ENCODE measurements at regions not wholly inside any gene's neighbourhood (a gene's known extent, or its start where the extent isn't known, plus 50 kb on each side); places are given as distances from the start of the nearest gene placed in this dataset.
A peak's percentile ranks its signal among the peaks of the same experiment; 100 is the strongest.
"Not testable (repeated sequence)": the region's sequence is repeated elsewhere in the genome, so short reads cannot be mapped to it uniquely, and the experiment has no call there.

DNA sequence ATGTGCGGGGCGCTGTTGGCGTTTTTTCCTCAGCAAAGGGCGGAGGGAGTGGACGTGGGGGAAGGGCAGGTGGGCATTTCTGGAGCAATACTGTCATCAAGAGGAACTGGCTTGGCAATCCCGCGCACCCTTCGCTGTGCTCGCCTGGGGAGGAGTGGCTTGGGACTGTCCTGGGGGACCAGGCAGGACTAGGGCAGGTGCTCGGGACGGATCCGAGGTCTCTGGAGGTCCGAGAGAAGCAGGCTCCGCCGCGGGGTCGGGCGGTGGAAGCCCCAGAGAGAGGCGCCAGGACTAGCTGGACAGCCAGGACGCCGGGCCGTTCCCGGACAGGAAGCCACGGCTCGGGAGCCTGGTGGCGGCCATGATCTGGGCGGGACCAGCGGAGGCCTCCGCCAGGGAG is 282.5 kb upstream of the AGTR2 start:
- H3K79me1 ChIP-seq (ENCODE audit: low read depth in 1 of 2, low read length in 2 of 2); BruUV-seq (replicated peaks); H4K5ac ChIP-seq (ENCODE audit: low read depth, low read length); H2BK15ac ChIP-seq (ENCODE audit: low read depth, low read length); H2AK5ac ChIP-seq (ENCODE audit: low read depth, low read length); H3K14ac ChIP-seq (replicated peaks; ENCODE audit: low read depth, low read length); CTCF ChIA-PET; H3K9me1 ChIP-seq (ENCODE audit: insufficient read depth, low read length); ATAC-seq (ENCODE audit: low read depth); H3K36me3 ChIP-seq (ENCODE audit: control insufficient read depth, insufficient read depth, low read length); H3K4me1 ChIP-seq (ENCODE audit: control insufficient read depth, insufficient read depth, low read length); intact Hi-C loops (cut with micrococcal nuclease); POLR2A ChIA-PET (ENCODE audit: unreplicated experiment); H3K27me3 ChIP-seq (ENCODE audit: control insufficient read depth, insufficient read depth, low read length); H4K20me1 ChIP-seq (ENCODE audit: insufficient read depth, low read length); H4K91ac ChIP-seq (ENCODE audit: insufficient read depth, low read depth, low read length); H3K9me3 ChIP-seq (ENCODE audit: control insufficient read depth, insufficient read depth, low read length); H2AK9ac ChIP-seq (replicated peaks; ENCODE audit: low read depth, low read length, poor library complexity); H3K23ac ChIP-seq (ENCODE audit: low read depth, low read length); in situ Hi-C loops (cut with MboI; ENCODE audit: low sequenced_read_pairs); dilution Hi-C loops (cut with HindIII; ENCODE audit: low sequenced_read_pairs, unreplicated experiment): not testable (repeated sequence)
- peak overlapping the region; percentile 84 for H2BK20ac ChIP-seq (ENCODE audit: low read depth, low read length)
- peak overlapping the region; percentile 71 for H3K56ac ChIP-seq (ENCODE audit: extremely low read depth, insufficient read depth, low read length)
- no CpG with 5 or more reads among the region's 29 CpGs for WGBS, 2 experiments (ENCODE audit: extremely low coverage in 2 of 2, insufficient read length in 1 of 2)
- H2BK5ac ChIP-seq (ENCODE audit: low read depth, low read length, poor library complexity, severe bottlenecking), result peak overlapping the region; percentile 70
- peak overlapping the region; percentile 91 for H2BK120ac ChIP-seq (ENCODE audit: low read depth, low read length)
- TF ChIP-seq, protein P1, sequence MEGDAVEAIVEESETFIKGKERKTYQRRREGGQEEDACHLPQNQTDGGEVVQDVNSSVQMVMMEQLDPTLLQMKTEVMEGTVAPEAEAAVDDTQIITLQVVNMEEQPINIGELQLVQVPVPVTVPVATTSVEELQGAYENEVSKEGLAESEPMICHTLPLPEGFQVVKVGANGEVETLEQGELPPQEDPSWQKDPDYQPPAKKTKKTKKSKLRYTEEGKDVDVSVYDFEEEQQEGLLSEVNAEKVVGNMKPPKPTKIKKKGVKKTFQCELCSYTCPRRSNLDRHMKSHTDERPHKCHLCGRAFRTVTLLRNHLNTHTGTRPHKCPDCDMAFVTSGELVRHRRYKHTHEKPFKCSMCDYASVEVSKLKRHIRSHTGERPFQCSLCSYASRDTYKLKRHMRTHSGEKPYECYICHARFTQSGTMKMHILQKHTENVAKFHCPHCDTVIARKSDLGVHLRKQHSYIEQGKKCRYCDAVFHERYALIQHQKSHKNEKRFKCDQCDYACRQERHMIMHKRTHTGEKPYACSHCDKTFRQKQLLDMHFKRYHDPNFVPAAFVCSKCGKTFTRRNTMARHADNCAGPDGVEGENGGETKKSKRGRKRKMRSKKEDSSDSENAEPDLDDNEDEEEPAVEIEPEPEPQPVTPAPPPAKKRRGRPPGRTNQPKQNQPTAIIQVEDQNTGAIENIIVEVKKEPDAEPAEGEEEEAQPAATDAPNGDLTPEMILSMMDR (conservative IDR thresholded peaks at IDR 0.05; ENCODE audit: low read depth, low read length), result 0 out of 2 replicates have a peak, but pooled peaks have one; percentile 4
- peak; percentile 3; the same call in 1 of the 2 replicates for TF ChIP-seq RAD21 (IDR thresholded peaks at IDR 0.05; ENCODE audit: low read length)
- H3K18ac ChIP-seq (ENCODE audit: low read depth, low read length), result peak overlapping the region; percentile 29; the same call in 1 of the 2 replicates
- peak overlapping the region; percentile 61 for H3K9ac ChIP-seq (ENCODE audit: low read depth, low read length)
- peak overlapping the region; percentile 67 for H3K27ac ChIP-seq (ENCODE audit: insufficient read depth, low read length)
- peak; percentile 25 for DNase-seq
- H3K4ac ChIP-seq (ENCODE audit: low read depth, low read length), result peak overlapping the region; percentile 86
- peak overlapping the region; percentile 74; a peak in 2 of 4 replicates for H4K8ac ChIP-seq (ENCODE audit: low read depth in 2 of 2, low read length in 2 of 2)
- H3K4me3 ChIP-seq (ENCODE audit: insufficient read depth, low read depth, low read length), result peak overlapping the region; percentile 35
- peak overlapping the region; percentile 85 for H2AFZ ChIP-seq (replicated peaks; ENCODE audit: low read length, poor library complexity)
- 0 out of 2 replicates have a peak overlapping the region, but pooled peaks have one; percentile 4 for H3K4me2 ChIP-seq (ENCODE audit: low read depth, low read length)

DNA sequence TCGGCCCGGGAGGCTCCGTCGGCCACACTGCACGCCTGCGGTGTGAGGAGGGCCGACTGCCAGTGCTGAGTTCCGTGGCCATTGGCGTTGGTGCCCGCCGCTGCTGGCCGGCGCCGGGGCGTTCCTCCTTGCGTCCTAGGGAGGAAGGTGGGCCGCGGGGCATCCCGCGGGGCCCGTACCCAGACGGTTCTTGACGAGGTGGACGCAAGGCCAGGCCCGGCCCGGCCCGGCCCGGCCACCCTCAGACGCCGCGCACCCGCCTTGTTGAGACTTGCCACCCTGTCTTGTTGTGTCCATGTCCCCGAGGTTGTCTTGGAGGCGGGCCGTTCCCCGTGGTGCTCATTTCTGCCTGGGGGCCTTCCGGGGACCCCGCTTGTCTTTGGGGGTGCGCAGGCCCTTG is 282.0 kb upstream of the AGTR2 start:
- in situ Hi-C loops (cut with MboI; ENCODE audit: low sequenced_read_pairs); H3K9ac ChIP-seq (ENCODE audit: low read depth, low read length); H3K4me1 ChIP-seq (ENCODE audit: control insufficient read depth, insufficient read depth, low read length); H3K27me3 ChIP-seq (ENCODE audit: control insufficient read depth, insufficient read depth, low read length); H3K14ac ChIP-seq (replicated peaks; ENCODE audit: low read depth, low read length); H3K23ac ChIP-seq (ENCODE audit: low read depth, low read length); H4K20me1 ChIP-seq (ENCODE audit: insufficient read depth, low read length); H3K79me1 ChIP-seq (ENCODE audit: low read depth in 1 of 2, low read length in 2 of 2); DNase-seq; H2AFZ ChIP-seq (replicated peaks; ENCODE audit: low read length, poor library complexity); H2AK9ac ChIP-seq (replicated peaks; ENCODE audit: low read depth, low read length, poor library complexity); H2BK20ac ChIP-seq (ENCODE audit: low read depth, low read length); ATAC-seq (ENCODE audit: low read depth); CTCF ChIA-PET; H2AK5ac ChIP-seq (ENCODE audit: low read depth, low read length); H3K4me3 ChIP-seq (ENCODE audit: insufficient read depth, low read depth, low read length); POLR2A ChIA-PET (ENCODE audit: unreplicated experiment); H3K18ac ChIP-seq (ENCODE audit: low read depth, low read length); H3K9me1 ChIP-seq (ENCODE audit: insufficient read depth, low read length); H2BK120ac ChIP-seq (ENCODE audit: low read depth, low read length); H4K91ac ChIP-seq (ENCODE audit: insufficient read depth, low read depth, low read length); H2BK5ac ChIP-seq (ENCODE audit: low read depth, low read length, poor library complexity, severe bottlenecking); H3K4me2 ChIP-seq (ENCODE audit: low read depth, low read length); H3K9me3 ChIP-seq (ENCODE audit: control insufficient read depth, insufficient read depth, low read length); dilution Hi-C loops (cut with HindIII; ENCODE audit: low sequenced_read_pairs, unreplicated experiment); BruUV-seq (replicated peaks); H2BK15ac ChIP-seq (ENCODE audit: low read depth, low read length); H3K27ac ChIP-seq (ENCODE audit: insufficient read depth, low read length); H4K5ac ChIP-seq (ENCODE audit: low read depth, low read length); H3K36me3 ChIP-seq (ENCODE audit: control insufficient read depth, insufficient read depth, low read length); H4K8ac ChIP-seq (ENCODE audit: low read depth in 2 of 2, low read length in 2 of 2); intact Hi-C loops (cut with micrococcal nuclease); H3K56ac ChIP-seq (ENCODE audit: extremely low read depth, insufficient read depth, low read length); H3K4ac ChIP-seq (ENCODE audit: low read depth, low read length): not testable (repeated sequence)
- WGBS, 2 experiments (ENCODE audit: extremely low coverage in 2 of 2, insufficient read length in 1 of 2), result no CpG with 5 or more reads among the region's 39 CpGs
